ENCODE measurements at regions not wholly inside any gene's neighbourhood (a gene's known extent, or its start where the extent isn't known, plus 50 kb on each side); places are given as distances from the start of the nearest gene placed in this dataset.
"Not testable (repeated sequence)": the region's sequence is repeated elsewhere in the genome, so short reads cannot be mapped to it uniquely, and the experiment has no call there.

- no peak overlapping the region for H3K4me3 ChIP-seq (ENCODE audit: low read length)
- TF ChIP-seq CTCF (conservative IDR thresholded peaks at IDR 0.05; ENCODE audit: low read length) = no peak
- peak; percentile 0 for DNase-seq (ENCODE audit: low read depth)
Observed at GRCh38 chr7:19519443-19520021, 189.3 kb downstream of the POLR1F start.

GRCh38 chr7:19517546-19517945 is 191.3 kb downstream of the POLR1F start:
- not testable (repeated sequence) for DNase-seq (ENCODE audit: low read depth); H3K4me3 ChIP-seq (ENCODE audit: low read length)

- DNase-seq (ENCODE audit: low read depth) = no peak
- no peak overlapping the region for H3K4me3 ChIP-seq (ENCODE audit: low read length)
- TF ChIP-seq CTCF (conservative IDR thresholded peaks at IDR 0.05; ENCODE audit: low read length) = no peak
Observed at GRCh38 chr7:19508821-19509220, 200.0 kb downstream of the POLR1F start.

GRCh38 chr7:19508124-19508523 is 200.7 kb downstream of the POLR1F start:
- DNase-seq (ENCODE audit: low read depth) = no peak
- no peak overlapping the region for H3K4me3 ChIP-seq (ENCODE audit: low read length)
- no peak for TF ChIP-seq CTCF (conservative IDR thresholded peaks at IDR 0.05; ENCODE audit: low read length)

GRCh38 chr7:19491821-19492452 is 216.9 kb downstream of the POLR1F start:
- peak; percentile 81 for TF ChIP-seq CTCF (conservative IDR thresholded peaks at IDR 0.05; ENCODE audit: low read length)
- DNase-seq (ENCODE audit: low read depth) = peak; percentile 54
- no peak overlapping the region for H3K4me3 ChIP-seq (ENCODE audit: low read length)

GRCh38 chr7:19491371-19491770 is 217.5 kb downstream of the POLR1F start:
- no peak overlapping the region for H3K4me3 ChIP-seq (ENCODE audit: low read length)
- no peak for DNase-seq (ENCODE audit: low read depth)
- no peak for TF ChIP-seq CTCF (conservative IDR thresholded peaks at IDR 0.05; ENCODE audit: low read length)

GRCh38 chr7:19489162-19489820 is 219.5 kb downstream of the POLR1F start:
- no peak for DNase-seq (ENCODE audit: low read depth)
- no peak overlapping the region for H3K4me3 ChIP-seq (ENCODE audit: low read length)
- TF ChIP-seq CTCF (conservative IDR thresholded peaks at IDR 0.05; ENCODE audit: low read length) = no peak

Measured in AG10803 (cell line).